OCI-LY3 (cell line): ENCODE measurements at regions not wholly inside any gene's neighbourhood (a gene's known extent, or its start where the extent isn't known, plus 50 kb on each side); places are given as distances from the start of the nearest gene placed in this dataset.

Experiments used
- H2AFZ ChIP-seq: fragments of 200-600, 300-600 bp; shearing (Covaris generic); 2 replicates; pipeline ENCODE4 v1.6.0; 2014; ENCODE audit warnings: antibody characterized with exemption, low read depth, low read length
- H3K27ac ChIP-seq: fragments of 200-600, 300-600 bp; sonication (generic); 2 replicates; pipeline ENCODE4 v1.5.1; 2014; ENCODE audit warnings: mild to moderate bottlenecking, low read length, moderate library complexity, mixed read lengths
- H3K27me3 ChIP-seq: fragments of 200-600, 300-600 bp; sonication (generic); 2 replicates; pipeline ENCODE4 v1.6.1; 2014; ENCODE audit warnings: low read depth, low read length, mixed read lengths
- H3K36me3 ChIP-seq: fragments of 200-600, 300-600 bp; sonication (generic); replicated peaks from 2 replicates; pipeline ENCODE3; 2014; ENCODE audit warnings: low read depth, low read length, mixed read lengths
- H3K4me1 ChIP-seq: fragments of 300-600, 200-600 bp; sonication (generic); 2 replicates; pipeline ENCODE4 v1.6.1; 2014; ENCODE audit warnings: low read length, mixed read lengths
- H3K4me2 ChIP-seq: fragments of 200-600, 300-600 bp; sonication (generic); 2 replicates; pipeline ENCODE4 v1.6.1; 2014; ENCODE audit warnings: low read length, mixed read lengths
- H3K4me3 ChIP-seq: fragments of 300-600, 200-600 bp; sonication (generic); 2 replicates; pipeline ENCODE4 v1.5.1; 2014; ENCODE audit warnings: antibody characterized with exemption, mild to moderate bottlenecking, low read length, moderate library complexity
- H3K79me2 ChIP-seq: fragments of 300-600, 200-600 bp; shearing (Covaris generic); 2 replicates; pipeline ENCODE4 v1.6.1; 2014; ENCODE audit warnings: mild to moderate bottlenecking, low read length, mixed read lengths
- H3K9ac ChIP-seq: fragments of 300-600, 200-600 bp; shearing (Covaris generic); 2 replicates; pipeline ENCODE4 v1.6.0; 2014; ENCODE audit warnings: mild to moderate bottlenecking, low read length, moderate library complexity
- H3K9me3 ChIP-seq: fragments of 200-600, 300-600 bp; shearing (Covaris generic); 2 replicates; pipeline ENCODE4 v1.6.1; 2014; ENCODE audit warnings: low read length, mixed read lengths; ENCODE audit not compliant: insufficient read depth
- H4K20me1 ChIP-seq: fragments of 200-600, 300-600 bp; sonication (generic); 2 replicates; pipeline ENCODE4 v1.6.1; 2016; ENCODE audit warnings: low read length, mixed read lengths; ENCODE audit not compliant: insufficient read depth
- EZH2phosphoT487 ChIP-seq: fragments of 200-600 bp; shearing (Covaris generic); IDR thresholded peaks from 2 replicates; pipeline ENCODE4 v1.6.1; 2018; ENCODE audit warnings: antibody characterized with exemption, mixed run types, low read depth
- TF ChIP-seq, protein P1 (sequence below): fragments of 200-600, 300-600 bp; sonication (generic); IDR thresholded peaks from 2 replicates; pipeline ENCODE4 v1.5.1; 2014; ENCODE audit warnings: antibody characterized with exemption, low read length, low read depth

DNA sequence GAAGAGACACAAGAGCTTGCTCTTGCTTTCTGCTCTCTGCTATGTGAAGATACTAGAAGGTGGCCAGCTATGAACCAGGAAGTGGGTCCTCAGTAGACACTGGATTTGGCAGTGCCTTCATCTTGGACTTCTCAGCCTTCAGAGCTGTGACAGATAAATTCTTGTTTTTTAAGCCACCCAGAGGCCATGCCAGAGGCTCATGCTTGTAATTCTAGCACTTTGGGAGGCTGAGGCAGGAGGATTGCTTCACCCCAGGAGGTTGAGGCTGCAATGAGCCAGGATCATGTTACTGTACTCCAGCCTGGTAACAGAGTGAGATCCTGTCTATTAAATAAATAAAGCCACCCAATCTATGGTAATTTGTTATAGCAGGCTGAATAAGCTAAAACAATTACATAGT, 185.5 kb upstream of the SALL4 start:
- Histone ChIP-seq H2AFZ (no peak overlapping the region), H3K27ac (no peak overlapping the region), H3K79me2 (no peaks in the 10 kb centered on the region), H3K36me3 (no peaks in the 10 kb centered on the region), H3K9ac (no peak overlapping the region), H3K9me3 (no peaks in the 10 kb centered on the region), H4K20me1 (no peaks in the 10 kb centered on the region), H3K4me3 (no peak overlapping the region), H3K27me3 (0 out of 2 replicates have a peak, but pooled peaks cover 2% of the 10 kb centered on the region), H3K4me2 (no peak overlapping the region), H3K4me1 (no peaks in the 10 kb centered on the region)
- TF ChIP-seq, protein P1, sequence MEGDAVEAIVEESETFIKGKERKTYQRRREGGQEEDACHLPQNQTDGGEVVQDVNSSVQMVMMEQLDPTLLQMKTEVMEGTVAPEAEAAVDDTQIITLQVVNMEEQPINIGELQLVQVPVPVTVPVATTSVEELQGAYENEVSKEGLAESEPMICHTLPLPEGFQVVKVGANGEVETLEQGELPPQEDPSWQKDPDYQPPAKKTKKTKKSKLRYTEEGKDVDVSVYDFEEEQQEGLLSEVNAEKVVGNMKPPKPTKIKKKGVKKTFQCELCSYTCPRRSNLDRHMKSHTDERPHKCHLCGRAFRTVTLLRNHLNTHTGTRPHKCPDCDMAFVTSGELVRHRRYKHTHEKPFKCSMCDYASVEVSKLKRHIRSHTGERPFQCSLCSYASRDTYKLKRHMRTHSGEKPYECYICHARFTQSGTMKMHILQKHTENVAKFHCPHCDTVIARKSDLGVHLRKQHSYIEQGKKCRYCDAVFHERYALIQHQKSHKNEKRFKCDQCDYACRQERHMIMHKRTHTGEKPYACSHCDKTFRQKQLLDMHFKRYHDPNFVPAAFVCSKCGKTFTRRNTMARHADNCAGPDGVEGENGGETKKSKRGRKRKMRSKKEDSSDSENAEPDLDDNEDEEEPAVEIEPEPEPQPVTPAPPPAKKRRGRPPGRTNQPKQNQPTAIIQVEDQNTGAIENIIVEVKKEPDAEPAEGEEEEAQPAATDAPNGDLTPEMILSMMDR = no peak
- TF ChIP-seq EZH2phosphoT487 = no peak

DNA sequence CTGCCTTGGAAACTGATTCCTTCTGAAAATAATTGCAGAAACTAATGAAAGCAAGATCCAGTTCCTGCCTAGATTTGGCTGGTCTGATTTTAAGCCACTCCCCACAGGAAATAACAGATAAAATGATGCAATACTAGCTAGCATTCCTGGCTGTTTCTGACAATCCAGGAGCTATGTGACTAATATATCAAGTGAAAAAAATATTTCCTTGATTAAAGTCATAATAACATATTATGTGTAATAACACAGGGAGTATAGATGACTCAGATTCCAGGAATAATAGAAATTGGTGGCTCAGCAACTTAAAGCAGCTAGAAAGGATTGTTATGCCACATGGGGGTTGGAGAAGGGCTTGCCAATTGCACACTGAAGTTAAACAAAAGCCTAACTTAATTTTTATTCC, 182.7 kb upstream of the SALL4 start:
- Histone ChIP-seq H3K4me2 (no peak overlapping the region), H3K79me2 (no peaks in the 10 kb centered on the region), H4K20me1 (no peaks in the 10 kb centered on the region), H3K4me1 (no peaks in the 10 kb centered on the region), H3K27me3 (no peaks in the 10 kb centered on the region), H3K9me3 (no peaks in the 10 kb centered on the region), H2AFZ (no peak overlapping the region), H3K36me3 (no peaks in the 10 kb centered on the region), H3K9ac (no peak overlapping the region), H3K27ac (no peak overlapping the region), H3K4me3 (no peak overlapping the region)
- TF ChIP-seq EZH2phosphoT487 = no peak
- TF ChIP-seq, protein P1 = no peak

DNA sequence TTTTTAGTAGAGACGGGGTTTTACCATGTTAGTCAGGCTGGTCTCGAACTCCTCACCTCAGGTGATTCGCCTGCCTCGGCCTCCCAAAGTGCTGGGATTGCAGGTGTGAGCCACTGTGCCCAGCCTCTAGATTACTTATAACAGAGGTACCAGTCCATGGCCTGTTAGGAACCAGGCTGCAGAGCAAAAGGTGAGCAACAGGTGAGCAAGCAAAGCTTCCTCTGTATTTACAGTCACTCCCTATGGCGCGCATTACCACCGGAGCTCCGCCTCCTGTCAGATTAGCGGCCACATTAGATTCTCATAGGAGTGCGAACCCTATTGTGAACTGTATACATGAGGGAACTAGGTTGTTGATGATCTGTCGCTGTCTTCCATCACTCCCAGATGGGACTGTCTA, 178.0 kb upstream of the SALL4 start:
- Histone ChIP-seq H3K4me1 (no peaks in the 10 kb centered on the region), H3K4me2 (no peak overlapping the region), H2AFZ (no peak overlapping the region), H3K9ac (no peak overlapping the region), H3K27ac (no peak overlapping the region), H3K79me2 (no peaks in the 10 kb centered on the region), H3K9me3 (peaks cover 6% of the 10 kb centered on the region; the same call in 1 of the 2 replicates), H3K4me3 (no peak overlapping the region), H3K27me3 (no peaks in the 10 kb centered on the region), H4K20me1 (no peaks in the 10 kb centered on the region), H3K36me3 (no peaks in the 10 kb centered on the region)
- TF ChIP-seq, protein P1 = no peak
- no peak for TF ChIP-seq EZH2phosphoT487

DNA sequence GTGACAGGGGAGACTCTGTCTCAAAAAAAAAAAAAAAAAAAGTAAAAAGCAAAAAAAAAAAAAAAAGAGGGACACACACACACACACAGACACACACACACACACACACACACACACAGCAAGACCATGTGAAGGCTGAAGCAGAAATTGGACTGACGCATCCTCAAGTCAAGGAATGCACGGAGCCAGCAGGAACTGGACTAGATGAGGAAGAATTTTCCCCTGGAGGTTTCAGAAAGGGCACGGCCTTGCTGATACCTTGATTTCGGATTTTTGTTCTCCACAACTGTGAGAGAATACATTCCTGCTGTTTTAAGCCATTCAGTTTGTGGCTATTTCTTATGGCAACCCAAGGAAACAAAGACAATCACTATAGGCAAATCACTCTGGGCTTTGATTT, 176.9 kb upstream of the SALL4 start:
- Histone ChIP-seq H3K79me2 (no peaks in the 10 kb centered on the region), H3K9ac (no peak overlapping the region), H3K9me3 (peaks cover 6% of the 10 kb centered on the region; the same call in 1 of the 2 replicates), H4K20me1 (no peaks in the 10 kb centered on the region), H2AFZ (no peak overlapping the region), H3K36me3 (no peaks in the 10 kb centered on the region), H3K4me3 (no peak overlapping the region), H3K4me1 (no peaks in the 10 kb centered on the region), H3K27ac (no peak overlapping the region), H3K27me3 (no peaks in the 10 kb centered on the region), H3K4me2 (no peak overlapping the region)
- TF ChIP-seq EZH2phosphoT487 = no peak
- TF ChIP-seq, protein P1 = no peak
